H9 (cell line): ENCODE measurements at regions not wholly inside any gene's neighbourhood (a gene's known extent, or its start where the extent isn't known, plus 50 kb on each side); places are given as distances from the start of the nearest gene placed in this dataset.

ENCODE experiments used
- DNase-seq: peaks from one replicate; pipeline ENCODE4 v3.0.0-alpha.2; 2017
- H2AFZ ChIP-seq: one replicate; pipeline ENCODE4 v1.6.1; 2013; ENCODE audit warnings: mild to moderate bottlenecking, low read length, control low read depth, moderate library complexity
- H2AK5ac ChIP-seq: 2 replicates; pipeline ENCODE4 v1.6.1; 2013; ENCODE audit warnings: low read length, control low read depth, mixed read lengths; ENCODE audit not compliant: insufficient read length
- H2BK120ac ChIP-seq: one replicate; pipeline ENCODE4 v1.6.1; 2013; ENCODE audit warnings: low read depth, mild to moderate bottlenecking, low read length, control low read depth, inconsistent platforms; ENCODE audit not compliant: poor library complexity, severe bottlenecking
- H2BK12ac ChIP-seq: 2 replicates; pipeline ENCODE4 v1.6.1; 2013; ENCODE audit warnings: low read length, control low read depth, mixed read lengths, low read depth; ENCODE audit not compliant: insufficient read length
- H2BK15ac ChIP-seq: 2 replicates; pipeline ENCODE4 v1.6.1; 2013; ENCODE audit warnings: low read depth, low read length, control low read depth
- H2BK20ac ChIP-seq: one replicate; pipeline ENCODE4 v1.6.1; 2013; ENCODE audit warnings: low read depth, mild to moderate bottlenecking, low read length, control low read depth, inconsistent platforms; ENCODE audit not compliant: poor library complexity, severe bottlenecking
- H2BK5ac ChIP-seq: 2 replicates; pipeline ENCODE4 v1.6.1; 2013; ENCODE audit warnings: low read length, control low read depth, mixed read lengths; ENCODE audit not compliant: insufficient read length
- H3K14ac ChIP-seq: 2 replicates; pipeline ENCODE4 v1.6.1; 2013; ENCODE audit warnings: low read length, control low read depth; ENCODE audit not compliant: insufficient read depth
- H3K18ac ChIP-seq: 2 replicates; pipeline ENCODE4 v1.6.1; 2013; ENCODE audit warnings: low read depth, mild to moderate bottlenecking, mixed read lengths, low read length, control low read depth; ENCODE audit not compliant: insufficient read length
- H3K23ac ChIP-seq: 2 replicates; pipeline ENCODE4 v1.6.1; 2013; ENCODE audit warnings: low read length, control low read depth, mixed read lengths, low read depth; ENCODE audit not compliant: insufficient read length
- H3K23me2 ChIP-seq: 2 replicates; pipeline ENCODE4 v1.6.1; 2013; ENCODE audit warnings: low read depth, mild to moderate bottlenecking, mixed read lengths, low read length, control low read depth; ENCODE audit not compliant: insufficient read length, poor library complexity, severe bottlenecking
- H3K27ac ChIP-seq: 2 replicates; pipeline ENCODE4 v1.5.1; 2013; ENCODE audit warnings: low read length, control low read depth, mixed read lengths, low read depth; ENCODE audit not compliant: insufficient read length
- H3K27me3 ChIP-seq: 2 replicates; pipeline ENCODE4 v1.6.1; 2013; ENCODE audit warnings: low read length, control low read depth, inconsistent platforms; ENCODE audit not compliant: insufficient read depth
- H3K4ac ChIP-seq: 2 replicates; pipeline ENCODE4 v1.6.1; 2013; ENCODE audit warnings: low read depth, mild to moderate bottlenecking, control low read depth, inconsistent platforms, low read length, moderate library complexity
- H3K4me1 ChIP-seq: 2 replicates; pipeline ENCODE4 v1.6.1; 2013; ENCODE audit warnings: low read length, control low read depth, inconsistent platforms; ENCODE audit not compliant: insufficient read depth
- H3K4me2 ChIP-seq: 2 replicates; pipeline ENCODE4 v1.6.1; 2013; ENCODE audit warnings: low read length, control low read depth, mixed read lengths; ENCODE audit not compliant: insufficient read length, insufficient read depth
- H3K56ac ChIP-seq: 2 replicates; pipeline ENCODE4 v1.6.1; 2013; ENCODE audit warnings: low read depth, mild to moderate bottlenecking, mixed read lengths, low read length, control low read depth; ENCODE audit not compliant: insufficient read length
- H3K79me1 ChIP-seq: 2 replicates; pipeline ENCODE4 v1.6.1; 2013; ENCODE audit warnings: low read depth, mild to moderate bottlenecking, moderate library complexity, low read length, control low read depth, inconsistent platforms; ENCODE audit not compliant: insufficient read depth, poor library complexity, severe bottlenecking
- H3K79me2 ChIP-seq: 2 replicates; pipeline ENCODE4 v1.6.1; 2013; ENCODE audit warnings: low read length, control low read depth, inconsistent platforms; ENCODE audit not compliant: insufficient read depth
- H3K9ac ChIP-seq: 2 replicates; pipeline ENCODE4 v1.6.1; 2013; ENCODE audit warnings: low read length, control low read depth, mixed read lengths; ENCODE audit not compliant: insufficient read length; ENCODE audit errors: extremely low read depth
- H3K9me3 ChIP-seq: one replicate; pipeline ENCODE4 v1.6.1; 2013; ENCODE audit warnings: low read depth, low read length, inconsistent platforms; ENCODE audit not compliant: control insufficient read depth
- H3T11ph ChIP-seq: one replicate; pipeline ENCODE4 v1.6.1; 2013; ENCODE audit warnings: mild to moderate bottlenecking, low read length, control low read depth, inconsistent platforms
- H4K20me1 ChIP-seq: one replicate; pipeline ENCODE4 v1.6.1; 2013; ENCODE audit not compliant: control insufficient read depth, insufficient read length, insufficient read depth
- H4K5ac ChIP-seq: 2 replicates; pipeline ENCODE4 v1.6.1; 2013; ENCODE audit warnings: low read depth, mild to moderate bottlenecking, mixed read lengths, low read length, control low read depth; ENCODE audit not compliant: insufficient read length
- H4K8ac ChIP-seq: replicated peaks from 2 replicates; pipeline ENCODE4 v1.6.1; 2013; ENCODE audit warnings: low read length, control low read depth, mixed read lengths, low read depth; ENCODE audit not compliant: insufficient read length
- H4K91ac ChIP-seq: 2 replicates; pipeline ENCODE4 v1.6.1; 2013; ENCODE audit warnings: low read depth, mild to moderate bottlenecking, moderate library complexity, mixed read lengths, low read length, control low read depth; ENCODE audit not compliant: insufficient read length
- H3K27ac Mint-ChIP-seq, 3 experiments: 2 replicates in 2 of 3; 3 replicates in 1 of 3; pipeline ENCODE4 v1.8.0; 2020 to 2021; ENCODE audit warnings: mixed read lengths in 3 of 3, mild to moderate bottlenecking in 1 of 3, moderate library complexity in 1 of 3
- H3K27me3 Mint-ChIP-seq: 2 replicates; pipeline ENCODE4 v1.8.0; 2021; ENCODE audit warnings: low read depth, mild to moderate bottlenecking, moderate library complexity, mixed read lengths
- H3K36me3 Mint-ChIP-seq, 3 experiments: 2 replicates in 2 of 3; 3 replicates in 1 of 3; pipeline ENCODE4 v1.8.0; 2020 to 2021; ENCODE audit warnings: low read depth in 3 of 3, mixed read lengths in 3 of 3; ENCODE audit not compliant: insufficient read depth in 1 of 3
- H3K4me1 Mint-ChIP-seq, 2 experiments: 2 replicates each; pipeline ENCODE4 v1.8.0; 2020; ENCODE audit warnings: mixed read lengths in 2 of 2
- H3K4me3 Mint-ChIP-seq, 2 experiments: 2 replicates in 1 of 2; 3 replicates in 1 of 2; pipeline ENCODE4 v1.8.0; 2020 to 2021; ENCODE audit warnings: mild to moderate bottlenecking in 2 of 2, mixed read lengths in 2 of 2, moderate library complexity in 1 of 2
- H3K9me3 Mint-ChIP-seq, 2 experiments: 2 replicates in 1 of 2; 3 replicates in 1 of 2; pipeline ENCODE4 v1.8.0; 2020; ENCODE audit warnings: mild to moderate bottlenecking in 2 of 2, mixed read lengths in 2 of 2, moderate library complexity in 1 of 2
- WGBS: extraction: QIAGEN DNeasy Blood & Tissue Kit; methylation state at CpG from one replicate; pipeline ENCODE4 v1.1.7; 2013; ENCODE audit warnings: missing lambda C conversion rate, low lambda C conversion rate, mixed read lengths; ENCODE audit not compliant: insufficient read length; ENCODE audit errors: extremely low coverage; 5-methylcytosine and 5-hydroxymethylcytosine counted together
- TF ChIP-seq, protein P1 (sequence below): fragments of 200-600 bp; sonication (generic); conservative IDR thresholded peaks from 3 replicates; pipeline ENCODE4 v1.8.0; 2021; ENCODE audit warnings: antibody characterized with exemption, mild to moderate bottlenecking

DNA sequence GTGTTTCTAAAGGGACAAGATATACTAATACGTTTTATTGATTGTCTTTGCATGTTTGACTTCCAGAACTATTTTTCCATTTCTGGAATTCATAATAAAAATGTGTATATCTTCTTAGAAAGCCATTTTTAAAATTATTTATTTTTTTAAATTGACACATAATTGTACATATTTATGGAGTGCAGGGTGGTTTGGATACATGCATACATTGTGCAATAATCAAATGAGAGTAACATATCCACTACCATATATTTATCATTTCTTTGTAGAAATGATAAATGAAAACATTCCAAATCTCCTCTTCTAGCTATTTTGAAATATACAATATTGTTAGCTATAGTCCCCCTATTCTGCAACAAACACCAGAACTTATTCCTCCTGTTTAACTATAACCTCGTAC is 156.5 kb upstream of the ABI3BP start:
- TF ChIP-seq, protein P1, sequence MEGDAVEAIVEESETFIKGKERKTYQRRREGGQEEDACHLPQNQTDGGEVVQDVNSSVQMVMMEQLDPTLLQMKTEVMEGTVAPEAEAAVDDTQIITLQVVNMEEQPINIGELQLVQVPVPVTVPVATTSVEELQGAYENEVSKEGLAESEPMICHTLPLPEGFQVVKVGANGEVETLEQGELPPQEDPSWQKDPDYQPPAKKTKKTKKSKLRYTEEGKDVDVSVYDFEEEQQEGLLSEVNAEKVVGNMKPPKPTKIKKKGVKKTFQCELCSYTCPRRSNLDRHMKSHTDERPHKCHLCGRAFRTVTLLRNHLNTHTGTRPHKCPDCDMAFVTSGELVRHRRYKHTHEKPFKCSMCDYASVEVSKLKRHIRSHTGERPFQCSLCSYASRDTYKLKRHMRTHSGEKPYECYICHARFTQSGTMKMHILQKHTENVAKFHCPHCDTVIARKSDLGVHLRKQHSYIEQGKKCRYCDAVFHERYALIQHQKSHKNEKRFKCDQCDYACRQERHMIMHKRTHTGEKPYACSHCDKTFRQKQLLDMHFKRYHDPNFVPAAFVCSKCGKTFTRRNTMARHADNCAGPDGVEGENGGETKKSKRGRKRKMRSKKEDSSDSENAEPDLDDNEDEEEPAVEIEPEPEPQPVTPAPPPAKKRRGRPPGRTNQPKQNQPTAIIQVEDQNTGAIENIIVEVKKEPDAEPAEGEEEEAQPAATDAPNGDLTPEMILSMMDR, result no peak
- no peaks in the 10 kb centered on the region for H3K27me3 Mint-ChIP-seq
- no peak overlapping the region for H2BK20ac ChIP-seq
- no peak overlapping the region for H2BK12ac ChIP-seq
- no peak overlapping the region for H2AFZ ChIP-seq
- peaks cover 6% of the 10 kb centered on the region in 2 experiments for H3K4me1 Mint-ChIP-seq
- H3K4me2 ChIP-seq, result no peak overlapping the region
- H3K79me2 ChIP-seq, result no peaks in the 10 kb centered on the region
- no peak overlapping the region for H3K27ac Mint-ChIP-seq
- H4K20me1 ChIP-seq, result no peaks in the 10 kb centered on the region
- no peaks in the 10 kb centered on the region for H3K36me3 Mint-ChIP-seq
- no peaks in the 10 kb centered on the region for H3K79me1 ChIP-seq
- H3K9ac ChIP-seq, result no peak overlapping the region
- no peak overlapping the region for H3K14ac ChIP-seq
- H3K23ac ChIP-seq, result no peak overlapping the region
- H4K91ac ChIP-seq, result no peak overlapping the region
- H3K23me2 ChIP-seq, result no peaks in the 10 kb centered on the region
- H3K4me1 ChIP-seq, result no peaks in the 10 kb centered on the region
- no peaks in the 10 kb centered on the region for H3K27me3 ChIP-seq
- H2BK5ac ChIP-seq, result no peak overlapping the region
- no peak overlapping the region for H3T11ph ChIP-seq
- no peaks in the 10 kb centered on the region; a peak in 1 of 5 replicates for H3K9me3 Mint-ChIP-seq
- H3K56ac ChIP-seq, result no peak overlapping the region
- H2BK15ac ChIP-seq, result no peak overlapping the region
- no peaks in the 10 kb centered on the region for H3K9me3 ChIP-seq
- no peak overlapping the region for H3K27ac ChIP-seq
- H2BK120ac ChIP-seq, result no peak overlapping the region
- DNase-seq, result no peak
- no peak overlapping the region for H3K4me3 Mint-ChIP-seq
- WGBS, result no CpG with 5 or more reads among the region's 2 CpGs
- H2AK5ac ChIP-seq, result no peak overlapping the region
- H4K8ac ChIP-seq, result no peak overlapping the region
- no peak overlapping the region for H3K18ac ChIP-seq
- H3K4ac ChIP-seq, result no peak overlapping the region
- H4K5ac ChIP-seq, result no peak overlapping the region
